ENCODE measurements at regions not wholly inside any gene's neighbourhood (a gene's known extent, or its start where the extent isn't known, plus 50 kb on each side); places are given as distances from the start of the nearest gene placed in this dataset.

- ChIA-PET CTCF (ENCODE audit: partially characterized antibody) (no interaction called here), POLR2A (ENCODE audit: partially characterized antibody) (no interaction called here)
- no peak overlapping the region for H3K23ac ChIP-seq (ENCODE audit: insufficient read length)
- no peak overlapping the region for H3K4me2 ChIP-seq (ENCODE audit: insufficient read depth in 1 of 2, low read depth in 2 of 2, low read length in 2 of 2)
- H2BK15ac ChIP-seq (ENCODE audit: low read length): no peak overlapping the region
- H4K5ac ChIP-seq (ENCODE audit: insufficient read length, low read depth, low read length): no peak overlapping the region
- no peak overlapping the region for H3K14ac ChIP-seq (ENCODE audit: insufficient read length)
- no peak overlapping the region for H3K9ac ChIP-seq (replicated peaks in 1 of 4; ENCODE audit: extremely low read depth in 1 of 4, low read depth in 3 of 4, low read length in 3 of 4)
- H4K8ac ChIP-seq (ENCODE audit: extremely low read depth, insufficient read depth, low read length): no peak overlapping the region
- H3K23me2 ChIP-seq (ENCODE audit: low read depth, low read length): no peaks in the 10 kb centered on the region
- TF ChIP-seq EZH2 (IDR thresholded peaks at IDR 0.05; ENCODE audit: low read depth, low read length, severe bottlenecking): no peak
- TF ChIP-seq TAF7 (optimal IDR thresholded peaks at IDR 0.05; ENCODE audit: borderline replicate concordance, low read depth, low read length): no peak
- TF ChIP-seq BCL11A (IDR thresholded peaks at IDR 0.05; ENCODE audit: low read depth in 2 of 2, low read length in 2 of 2): no peak
- no peak for TF ChIP-seq RNF2 (IDR thresholded peaks at IDR 0.05; ENCODE audit: borderline replicate concordance, low read depth, low read length, missing control alignments, poor library complexity, severe bottlenecking)
- TF ChIP-seq POLR2AphosphoS5 (IDR thresholded peaks at IDR 0.05; ENCODE audit: low read depth, low read length): no peak
- no peak for TF ChIP-seq YY1 (IDR thresholded peaks at IDR 0.05; ENCODE audit: low read depth, low read length)
- no peak overlapping the region for H2BK12ac ChIP-seq (ENCODE audit: low read depth, low read length)
- H4K20me1 ChIP-seq (replicated peaks in 1 of 2; ENCODE audit: control insufficient read depth in 1 of 2, insufficient read depth in 2 of 2, low read length in 2 of 2): no peaks in the 10 kb centered on the region
- H3K9me3 ChIP-seq (ENCODE audit: insufficient read depth in 2 of 2, low read depth in 1 of 2, low read length in 1 of 2): no peaks in the 10 kb centered on the region
- H3K56ac ChIP-seq (replicated peaks; ENCODE audit: insufficient read length, low read depth, low read length): no peak overlapping the region
- H2BK20ac ChIP-seq (ENCODE audit: low read length): no peak overlapping the region
- H3K27ac ChIP-seq (ENCODE audit: low read depth, low read length): no peak overlapping the region
- DNase-seq (ENCODE audit: low read depth in 1 of 2, low spot score in 2 of 2) (no peak), FAIRE-seq (no peak)
- no peaks in the 10 kb centered on the region for H3K79me1 ChIP-seq (ENCODE audit: low read depth, low read length)
- H3K4me1 ChIP-seq (replicated peaks in 1 of 4; ENCODE audit: control insufficient read depth in 3 of 4, insufficient read depth in 4 of 4, low read length in 3 of 4): peaks cover 0 to 5% (median 1%) of the 10 kb centered on the region in 4 experiments; a peak in 4 of 7 replicates
- 60% methylated on average over 1 of the region's 4 CpGs; no CpG with 5 or more reads in 1 of the 2 experiments for WGBS, 2 experiments (ENCODE audit: extremely low coverage in 1 of 2, insufficient coverage in 1 of 2, insufficient read length in 1 of 2, insufficient replicate concordance in 2 of 2, low coverage in 1 of 2, low lambda C conversion rate in 2 of 2, missing lambda C conversion rate in 1 of 2)
- H2AK5ac ChIP-seq (ENCODE audit: low read depth, low read length): no peak overlapping the region
- no peak overlapping the region for H3K4ac ChIP-seq (replicated peaks; ENCODE audit: insufficient read length, low read depth, low read length)
- H2BK5ac ChIP-seq (ENCODE audit: low read depth, low read length): no peak overlapping the region
- no peak overlapping the region for H3K18ac ChIP-seq (ENCODE audit: extremely low read depth, low read length)
- no peaks in the 10 kb centered on the region for H3K79me2 ChIP-seq (ENCODE audit: control insufficient read depth in 1 of 2, insufficient read depth in 2 of 2, low read length in 2 of 2)
- no peaks in the 10 kb centered on the region for H3K27me3 ChIP-seq (replicated peaks in 1 of 4; ENCODE audit: control insufficient read depth in 3 of 4, extremely low read depth in 1 of 4, insufficient read depth in 3 of 4, low read length in 3 of 4)
- no peak overlapping the region for H3K4me3 ChIP-seq (ENCODE audit: extremely low read depth in 1 of 4, insufficient read depth in 2 of 4, low read depth in 3 of 4, low read length in 4 of 4)
- no peak overlapping the region for H2BK120ac ChIP-seq (replicated peaks; ENCODE audit: low read depth, low read length)
- H2AFZ ChIP-seq (ENCODE audit: low read length): no peak overlapping the region
- no peak overlapping the region for H4K91ac ChIP-seq (replicated peaks; ENCODE audit: insufficient read length, low read length)
- no peaks in the 10 kb centered on the region for H3K36me3 ChIP-seq (ENCODE audit: control insufficient read depth in 2 of 4, insufficient read depth in 4 of 4, low read length in 3 of 4)
Observed at GRCh38 chr12:127823801-127824200, 443.2 kb upstream of the TMEM132C start.
